Esophagus (tissue), 2 donors: ENCODE measurements at regions not wholly inside any gene's neighbourhood (a gene's known extent, or its start where the extent isn't known, plus 50 kb on each side); places are given as distances from the start of the nearest gene placed in this dataset.
A peak's percentile ranks its signal among the peaks of the same experiment; 100 is the strongest.

Experiments
- H3K27ac ChIP-seq, 2 donors: one replicate each; pipeline ENCODE4 v1.5.1; 2013; ENCODE audit warnings: low read depth in 2 of 2, mild to moderate bottlenecking in 2 of 2, inconsistent platforms in 1 of 2, low read length in 1 of 2, moderate library complexity in 1 of 2
- H3K27me3 ChIP-seq, 2 donors: one replicate each; pipeline ENCODE4 v1.6.1; 2013; ENCODE audit warnings: low read length in 2 of 2, control low read depth in 1 of 2, mild to moderate bottlenecking in 1 of 2; ENCODE audit not compliant: insufficient read depth in 2 of 2, control insufficient read depth in 1 of 2
- H3K36me3 ChIP-seq, 2 donors: one replicate each; pipeline ENCODE4 v1.6.1; 2013; ENCODE audit warnings: low read length in 1 of 2; ENCODE audit not compliant: control insufficient read depth in 2 of 2, insufficient read depth in 2 of 2
- H3K4me1 ChIP-seq, 2 donors: one replicate each; pipeline ENCODE4 v1.6.1; 2013; ENCODE audit warnings: low read length in 1 of 2; ENCODE audit not compliant: control insufficient read depth in 2 of 2, insufficient read depth in 2 of 2
- H3K4me3 ChIP-seq, 2 donors: one replicate each; pipeline ENCODE4 v1.5.1; 2013; ENCODE audit warnings: low read length in 2 of 2, mild to moderate bottlenecking in 2 of 2, low read depth in 1 of 2, moderate library complexity in 1 of 2
- H3K9me3 ChIP-seq, 2 donors: one replicate each; pipeline ENCODE4 v1.6.1; 2013; ENCODE audit warnings: mild to moderate bottlenecking in 2 of 2, low read depth in 1 of 2, low read length in 1 of 2, moderate library complexity in 1 of 2; ENCODE audit not compliant: control insufficient read depth in 2 of 2, insufficient read depth in 1 of 2
- WGBS, 2 donors: extraction: QIAGEN DNeasy Blood & Tissue Kit; methylation state at CpG; one replicate each; pipeline ENCODE4 v1.1.7; 2013; 5-methylcytosine and 5-hydroxymethylcytosine counted together
- donor health status: healthy with polysubstance abuse.
- donor health status: Bipolar disorder and iron deficiency.

GRCh38 chr14:80385336-80385735 is 174.0 kb upstream of the DIO2 start:
- Histone ChIP-seq H3K36me3 (no peaks in the 10 kb centered on the region), H3K27me3 (no peaks in the 10 kb centered on the region), H3K27ac (no peak overlapping the region), H3K4me3 (no peak overlapping the region), H3K9me3 (no peaks in the 10 kb centered on the region), H3K4me1 (peaks cover 2 to 3% of the 10 kb centered on the region in 2 donors)
- 66 to 77% methylated on average over 3 of the region's 3 CpGs for WGBS, 2 donors

- H3K9me3 ChIP-seq, result no peaks in the 10 kb centered on the region
- H3K36me3 ChIP-seq, result no peaks in the 10 kb centered on the region
- no peak overlapping the region for H3K4me3 ChIP-seq
- WGBS, 2 donors, result 51 to 71% methylated on average over 1 of the region's 1 CpG
- peak overlapping the region in 1 of 2 donors; percentile 44 for H3K27ac ChIP-seq
- peaks cover 2 to 3% of the 10 kb centered on the region in 2 donors for H3K4me1 ChIP-seq
- H3K27me3 ChIP-seq, result no peaks in the 10 kb centered on the region
These were observed 171.9 kb upstream of the DIO2 start for GRCh38 chr14:80383223-80383622.

DNA sequence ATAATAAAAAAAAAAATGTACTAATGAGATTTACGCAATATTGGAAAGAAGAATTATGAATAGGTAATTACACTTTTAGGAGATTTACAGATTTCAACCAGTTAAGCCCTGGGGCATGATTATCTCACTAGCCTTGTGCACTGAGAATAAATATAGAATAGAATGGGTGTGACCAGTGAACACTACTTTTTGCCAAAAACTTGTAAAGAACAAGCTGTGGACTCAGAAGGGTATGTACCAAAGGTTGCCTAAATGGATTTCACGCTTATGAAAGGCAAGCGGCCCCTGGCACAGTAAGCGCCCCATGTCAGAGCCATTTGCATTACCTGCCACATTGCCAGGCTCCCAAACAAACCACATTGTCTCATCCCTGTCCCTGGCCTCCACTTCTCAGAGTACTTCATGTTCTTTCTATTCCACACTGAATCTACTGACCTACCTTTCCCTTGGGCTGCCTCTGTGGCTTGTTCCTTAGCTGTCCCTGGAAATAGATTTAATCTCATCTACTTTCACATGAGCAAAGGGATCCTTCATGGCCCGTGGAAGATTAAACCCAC is 170.6 kb upstream of the DIO2 start:
- Histone ChIP-seq H3K27ac (peak overlapping the region; percentile 47 to 49), H3K4me1 (peaks cover 2 to 3% of the 10 kb centered on the region in 2 donors), H3K9me3 (no peaks in the 10 kb centered on the region), H3K4me3 (no peak overlapping the region), H3K36me3 (no peaks in the 10 kb centered on the region), H3K27me3 (no peaks in the 10 kb centered on the region)
- 57 to 71% methylated on average over 5 of the region's 5 CpGs for WGBS, 2 donors

DNA sequence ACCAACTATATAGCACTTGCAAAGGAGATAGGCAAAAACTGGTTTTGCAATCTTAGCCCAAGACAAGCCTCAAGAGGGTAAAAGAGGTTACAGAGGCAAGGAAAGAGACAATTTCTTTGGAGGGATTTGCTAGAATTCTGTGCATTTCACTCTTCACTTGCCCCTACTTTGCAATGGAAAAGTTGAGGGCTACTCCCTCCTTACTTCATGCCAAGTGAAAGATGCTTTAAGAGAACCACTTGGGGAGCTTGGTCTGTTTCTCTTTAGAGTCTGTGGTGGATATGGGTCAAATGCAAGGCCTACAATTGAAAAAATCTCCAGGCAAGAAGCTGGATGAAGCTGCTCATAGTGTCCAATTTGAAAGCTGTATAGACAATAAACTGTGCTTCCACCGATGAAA is 167.7 kb upstream of the DIO2 start:
- no peaks in the 10 kb centered on the region for H3K9me3 ChIP-seq
- no peak overlapping the region for H3K4me3 ChIP-seq
- H3K27ac ChIP-seq, result no peak overlapping the region
- peaks cover 0 to 3% of the 10 kb centered on the region in 2 donors for H3K4me1 ChIP-seq
- H3K27me3 ChIP-seq, result no peaks in the 10 kb centered on the region
- H3K36me3 ChIP-seq, result no peaks in the 10 kb centered on the region
- 65 to 94% methylated on average over 1 of the region's 1 CpG for WGBS, 2 donors

DNA sequence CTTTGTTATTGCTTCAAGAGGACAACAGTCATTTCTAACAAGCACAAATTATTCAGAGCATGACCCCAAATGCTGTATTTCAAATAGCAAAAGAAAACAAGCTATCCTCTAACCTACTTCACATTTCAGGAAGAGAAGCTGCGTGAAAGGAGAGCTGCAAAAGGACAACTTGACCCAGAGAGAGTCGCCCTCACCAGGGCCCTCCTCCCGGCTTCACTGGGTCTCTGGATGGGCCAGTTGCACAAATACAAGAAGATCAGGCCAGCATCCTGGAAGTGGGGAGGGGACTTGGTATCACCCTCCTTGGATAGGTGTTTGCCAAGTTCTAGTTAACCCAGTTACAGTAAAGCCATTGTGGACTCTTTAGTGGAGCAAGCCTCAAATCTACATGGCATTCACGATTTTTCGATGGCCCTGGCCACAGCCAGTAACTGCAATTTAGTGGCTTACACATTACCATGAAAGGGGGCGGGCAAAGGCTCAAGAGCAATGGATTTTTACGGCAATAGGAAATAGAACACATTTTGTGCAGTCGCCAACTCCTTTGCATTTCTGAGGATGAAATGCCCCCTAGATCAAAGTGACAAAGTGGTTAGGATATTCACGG is 166.9 kb upstream of the DIO2 start:
- 86 to 87% methylated on average over 9 of the region's 9 CpGs for WGBS, 2 donors
- Histone ChIP-seq H3K9me3 (no peaks in the 10 kb centered on the region), H3K27ac (no peak overlapping the region), H3K4me3 (no peak overlapping the region), H3K27me3 (no peaks in the 10 kb centered on the region), H3K4me1 (peaks cover 0 to 3% of the 10 kb centered on the region in 2 donors), H3K36me3 (no peaks in the 10 kb centered on the region)

DNA sequence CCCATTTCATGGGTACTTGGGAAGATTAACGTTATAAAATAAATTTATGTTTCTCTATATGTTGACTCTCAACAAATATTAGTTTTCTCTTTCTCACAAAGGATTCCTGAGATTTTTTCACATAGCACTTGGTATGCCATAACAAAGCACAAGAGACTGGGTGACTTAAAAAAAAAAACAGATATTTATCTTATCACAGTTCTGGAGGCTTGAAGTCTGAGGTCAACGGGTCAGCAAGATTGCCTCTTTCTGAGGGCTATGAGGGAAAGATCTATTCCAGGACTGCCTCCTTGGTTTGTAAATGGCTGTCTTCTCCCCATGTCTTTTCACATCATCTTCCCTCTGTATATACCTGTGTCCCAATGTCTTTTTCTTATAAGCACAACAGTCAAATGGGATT is 153.5 kb upstream of the DIO2 start:
- Histone ChIP-seq H3K4me3 (no peak overlapping the region), H3K4me1 (no peaks in the 10 kb centered on the region), H3K27me3 (no peaks in the 10 kb centered on the region), H3K36me3 (no peaks in the 10 kb centered on the region), H3K9me3 (peaks cover 0 to 2% of the 10 kb centered on the region in 2 donors), H3K27ac (no peak overlapping the region)
- 57 to 73% methylated on average over 2 of the region's 2 CpGs for WGBS, 2 donors

DNA sequence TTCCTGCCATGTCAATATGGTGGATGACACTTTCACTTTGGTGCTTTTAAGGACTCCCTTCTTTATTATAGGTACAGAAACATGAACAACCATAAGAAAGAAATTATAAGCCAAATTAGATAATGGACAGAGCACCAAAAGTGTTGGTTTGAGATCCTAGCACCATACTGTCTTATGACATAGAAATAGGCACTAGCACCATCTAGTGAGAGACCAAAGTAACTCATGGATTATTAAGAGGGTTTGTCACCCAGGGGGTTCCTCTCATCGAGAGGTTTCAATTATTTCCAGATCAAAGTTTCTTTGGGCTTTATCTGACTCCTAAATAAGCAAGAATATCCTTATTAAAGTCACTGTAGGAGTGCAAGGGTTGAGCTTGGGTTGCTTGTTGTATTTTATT is 153.0 kb upstream of the DIO2 start:
- H3K36me3 ChIP-seq, result no peaks in the 10 kb centered on the region
- H3K4me3 ChIP-seq, result no peak overlapping the region
- H3K9me3 ChIP-seq, result peaks cover 0 to 2% of the 10 kb centered on the region in 2 donors
- no peak overlapping the region for H3K27ac ChIP-seq
- no peaks in the 10 kb centered on the region for H3K4me1 ChIP-seq
- H3K27me3 ChIP-seq, result no peaks in the 10 kb centered on the region
- WGBS, 2 donors, result 30 to 62% methylated on average over 1 of the region's 1 CpG

GRCh38 chr14:80358112-80358511 is 146.8 kb upstream of the DIO2 start:
- 84 to 87% methylated on average over 5 of the region's 5 CpGs for WGBS, 2 donors
- no peaks in the 10 kb centered on the region for H3K27me3 ChIP-seq
- no peak overlapping the region for H3K27ac ChIP-seq
- H3K4me1 ChIP-seq, result no peaks in the 10 kb centered on the region
- H3K36me3 ChIP-seq, result no peaks in the 10 kb centered on the region
- H3K9me3 ChIP-seq, result peaks cover 0 to 2% of the 10 kb centered on the region in 2 donors
- H3K4me3 ChIP-seq, result no peak overlapping the region

GRCh38 chr14:80356413-80356812 is 145.1 kb upstream of the DIO2 start:
- H3K9me3 ChIP-seq, result no peaks in the 10 kb centered on the region
- no peaks in the 10 kb centered on the region for H3K36me3 ChIP-seq
- H3K4me1 ChIP-seq, result no peaks in the 10 kb centered on the region
- H3K27me3 ChIP-seq, result no peaks in the 10 kb centered on the region
- H3K27ac ChIP-seq, result no peak overlapping the region
- H3K4me3 ChIP-seq, result no peak overlapping the region
- 74 to 84% methylated on average over 2 of the region's 2 CpGs for WGBS, 2 donors
